ENCODE measurements at regions not wholly inside any gene's neighbourhood (a gene's known extent, or its start where the extent isn't known, plus 50 kb on each side); places are given as distances from the start of the nearest gene placed in this dataset.
"Not testable (repeated sequence)": the region's sequence is repeated elsewhere in the genome, so short reads cannot be mapped to it uniquely, and the experiment has no call there.

GRCh38 chr7:55702831-55703230, 130.5 kb upstream of the VOPP1 start:
- TF ChIP-seq CTCF (IDR thresholded peaks at IDR 0.05; ENCODE audit: insufficient read depth, low read depth, low read length); EZH2 (IDR thresholded peaks at IDR 0.05; ENCODE audit: insufficient read depth, low read length): not testable (repeated sequence)
